HepG2 (cell line): ENCODE measurements at regions not wholly inside any gene's neighbourhood (a gene's known extent, or its start where the extent isn't known, plus 50 kb on each side); places are given as distances from the start of the nearest gene placed in this dataset.

Experiments
- ATAC-seq: fragments of 200-7000 bp; cut with Tn5 transposase; 3 replicates; pipeline ENCODE4 v1.9.1; 2020; ENCODE audit warnings: mild to moderate bottlenecking, moderate library complexity
- BruUV-seq: library from RNA; stranded (reverse); fragments of 400-500 nt; replicated peaks from 2 replicates; lab custom pipeline; 2021; lab: Mats Ljungman, UMichigan
- CTCF ChIA-PET: fragments of 300-600 bp; formaldehyde crosslinking; extraction: SDS; loops from one replicate; lab custom pipeline; 2021; ENCODE audit warnings: low total read pairs, inconsistent platforms, low intra/inter-chr PET ratio; lab: Yijun Ruan, JAX
- POLR2A ChIA-PET: fragments of 350-600 bp; sonication (Branson Sonifier 250); formaldehyde crosslinking; loops from one replicate; lab custom pipeline; 2020; ENCODE audit warnings: antibody characterized with exemption, inconsistent platforms; lab: Yijun Ruan, JAX
- DNase-seq: peaks from one replicate; pipeline ENCODE4 v3.0.0-alpha.2; 2015; ENCODE audit warnings: low spot score
- FAIRE-seq: peaks from 3 replicates; lab custom pipeline; 2011; peaks lifted over from hg19 to GRCh38; lab: Jason Lieb, UNC
- H2AFZ ChIP-seq: one replicate; pipeline ENCODE4 v1.6.1; 2011; ENCODE audit warnings: low read length, inconsistent platforms
- H3K27ac ChIP-seq: fragments of 300-600 bp; 3 replicates; pipeline ENCODE4 v1.8.0; 2011; ENCODE audit warnings: mixed run types, mild to moderate bottlenecking, mixed read lengths, low read length, inconsistent platforms; ENCODE audit not compliant: insufficient read depth; ENCODE audit errors: extremely low read length
- H3K27me3 ChIP-seq, 2 experiments: fragments of 200-600 bp in 1 of 2; 2 replicates in 1 of 2; 3 replicates in 1 of 2; pipeline versions ENCODE4 v1.6.0 to v1.8.0; 2011; ENCODE audit warnings: low read length in 2 of 2, mild to moderate bottlenecking in 2 of 2, moderate library complexity in 2 of 2, inconsistent platforms in 1 of 2; ENCODE audit not compliant: insufficient read depth in 2 of 2, control insufficient read depth in 1 of 2
- H3K36me3 ChIP-seq, 2 experiments: fragments of 200-600 bp in 1 of 2; replicated peaks in 1 of 2; 2 replicates in 1 of 2; 3 replicates in 1 of 2; pipeline versions ENCODE4 v1.5.1 to v1.8.0; 2011; ENCODE audit warnings: low read length in 2 of 2, inconsistent platforms in 1 of 2; ENCODE audit not compliant: insufficient read depth in 2 of 2, control insufficient read depth in 1 of 2
- H3K4me1 ChIP-seq: 2 replicates; pipeline ENCODE4 v1.5.1; 2012; ENCODE audit warnings: low read length, inconsistent platforms; ENCODE audit not compliant: insufficient read depth
- H3K4me2 ChIP-seq: 2 replicates; pipeline ENCODE4 v1.6.0; 2011; ENCODE audit warnings: low read depth, low read length, inconsistent platforms
- H3K4me3 ChIP-seq, 3 experiments: fragments of 200-600 bp in 1 of 3; sonication (generic), shearing (Covaris generic) in 1 of 3; replicated peaks in 1 of 3; 2 replicates each; pipeline ENCODE4 v1.5.1; 2011 to 2016; ENCODE audit warnings: low read length in 3 of 3, inconsistent platforms in 2 of 3, low read depth in 2 of 3, mild to moderate bottlenecking in 2 of 3, control low read depth in 1 of 3, mixed read lengths in 1 of 3; ENCODE audit not compliant: insufficient read depth in 1 of 3
- H3K79me2 ChIP-seq: one replicate; pipeline ENCODE4 v1.6.1; 2011; ENCODE audit warnings: low read length, inconsistent platforms; ENCODE audit not compliant: insufficient read depth
- H3K9ac ChIP-seq: 2 replicates; pipeline ENCODE4 v1.6.0; 2011; ENCODE audit warnings: mild to moderate bottlenecking, low read depth, low read length, inconsistent platforms; ENCODE audit not compliant: insufficient read depth
- H3K9me3 ChIP-seq: 2 replicates; pipeline ENCODE4 v1.5.1; 2012; ENCODE audit warnings: mild to moderate bottlenecking, low read length
- H4K20me1 ChIP-seq: 2 replicates; pipeline ENCODE4 v1.6.0; 2011; ENCODE audit warnings: inconsistent platforms, mild to moderate bottlenecking, low read length, moderate library complexity; ENCODE audit not compliant: insufficient read depth
- BRCA1 ChIP-seq: sonication (generic); formaldehyde crosslinking; IDR thresholded peaks from 2 replicates; pipeline ENCODE4 v1.4.0; 2020; ENCODE audit warnings: missing genetic modification reagents
- EHMT2 ChIP-seq: fragments of 200-600 bp; sonication (generic); IDR thresholded peaks from 2 replicates; pipeline ENCODE4 v1.7.0; 2017; ENCODE audit warnings: antibody characterized with exemption, low read depth, low read length, borderline replicate concordance
- KMT2A ChIP-seq: sonication (generic); formaldehyde crosslinking; IDR thresholded peaks from 2 replicates; pipeline ENCODE4 v1.4.0; 2020; ENCODE audit warnings: missing genetic modification reagents
- NCOA1 ChIP-seq: sonication (generic); formaldehyde crosslinking; IDR thresholded peaks from 2 replicates; pipeline ENCODE4 v1.9.0; 2021; ENCODE audit warnings: missing genetic modification reagents
- SKI ChIP-seq: fragments of 450-650 bp; IDR thresholded peaks from one replicate; pipeline ENCODE4 v1.6.1; 2018; ENCODE audit warnings: mild to moderate bottlenecking; ENCODE audit not compliant: partially characterized antibody
- ZNF225 ChIP-seq: sonication (generic); formaldehyde crosslinking; IDR thresholded peaks from 2 replicates; pipeline ENCODE4 v1.4.0; 2020; ENCODE audit warnings: mild to moderate bottlenecking, missing genetic modification reagents
- ZNF407 ChIP-seq: sonication (generic); formaldehyde crosslinking; IDR thresholded peaks from one replicate; pipeline ENCODE4 v1.5.1; 2020; ENCODE audit warnings: mild to moderate bottlenecking, missing genetic modification reagents; ENCODE audit errors: not compliant biosample characterization
- ZNF460 ChIP-seq: sonication (generic); formaldehyde crosslinking; IDR thresholded peaks from 2 replicates; pipeline ENCODE4 v1.5.1; 2020; ENCODE audit warnings: missing genetic modification reagents, mild to moderate bottlenecking, borderline replicate concordance
- WGBS: methylation state at CpG from one replicate; pipeline ENCODE4 v1.1.6; 2017; ENCODE audit warnings: low lambda C conversion rate; 5-methylcytosine and 5-hydroxymethylcytosine counted together
- in situ Hi-C: cut with HindIII; loops from 2 replicates; pipeline ENCODE4 v1.10.0; 2017; ENCODE audit warnings: low pct_unique_long_range_greater_than_20kb; ENCODE audit not compliant: extremely low pct_ligation_motif_present
- intact Hi-C: fragments of 100-400 bp; cut with micrococcal nuclease; formaldehyde crosslinking; loops from one replicate; pipeline ENCODE4 v1.10.0; 2022; ENCODE audit not compliant: unreplicated experiment
- TF ChIP-seq, protein P1 (sequence below): sonication (generic); formaldehyde crosslinking; IDR thresholded peaks from 2 replicates; pipeline ENCODE4 v1.9.0; 2021; ENCODE audit warnings: mild to moderate bottlenecking, missing genetic modification reagents
- TF ChIP-seq, protein P2 (sequence below): sonication (generic); formaldehyde crosslinking; IDR thresholded peaks from 2 replicates; pipeline ENCODE4 v1.8.0; 2022; ENCODE audit warnings: mild to moderate bottlenecking, missing genetic modification reagents, moderate library complexity

DNA sequence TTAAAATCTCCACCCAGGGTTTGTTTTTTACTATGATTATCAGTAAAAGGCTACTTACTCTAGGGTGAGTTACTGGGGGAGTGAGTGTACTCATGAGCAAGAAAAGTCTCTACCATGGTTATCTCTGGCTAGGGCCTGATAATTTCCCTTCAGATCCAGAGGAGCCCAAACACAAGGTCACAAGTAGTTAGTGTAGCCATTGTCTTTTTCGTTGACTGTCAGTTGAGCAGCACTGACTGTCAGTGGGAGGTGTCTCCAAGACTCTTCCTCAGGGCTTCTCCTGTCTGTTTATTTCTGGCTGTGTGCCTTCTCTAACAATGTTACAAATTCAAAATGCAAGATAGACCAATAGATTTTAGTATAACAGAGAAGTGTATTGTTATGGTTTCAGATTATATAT lies 181.2 kb upstream of the MIS18BP1 start:
- ChIA-PET CTCF (no interaction called here), POLR2A (no interaction called here)
- Histone ChIP-seq H3K4me3 (no peak overlapping the region), H3K9ac (no peak overlapping the region), H4K20me1 (no peaks in the 10 kb centered on the region), H3K27me3 (no peaks in the 10 kb centered on the region; a peak in 1 of 5 replicates), H3K79me2 (no peaks in the 10 kb centered on the region), H2AFZ (no peak overlapping the region), H3K4me2 (no peak overlapping the region), H3K36me3 (no peaks in the 10 kb centered on the region), H3K27ac (no peak overlapping the region), H3K9me3 (no peaks in the 10 kb centered on the region), H3K4me1 (no peaks in the 10 kb centered on the region)
- in situ Hi-C loops: no loop called here
- ATAC-seq (no peak), FAIRE-seq (no peak), DNase-seq (no peak)
- intact Hi-C loops: no loop called here
- no TSS peak for BruUV-seq
- 0% methylated on average over 1 of the region's 1 CpG for WGBS
- TF ChIP-seq BRCA1 (no peak), KMT2A (CRISPR knock-in tag) (no peak), ZNF407 (no peak), ZNF225 (CRISPR knock-in tag) (no peak), ZNF460 (CRISPR knock-in tag) (no peak), SKI (no peak), EHMT2 (no peak), NCOA1 (CRISPR knock-in tag) (no peak)
- TF ChIP-seq, protein P1, sequence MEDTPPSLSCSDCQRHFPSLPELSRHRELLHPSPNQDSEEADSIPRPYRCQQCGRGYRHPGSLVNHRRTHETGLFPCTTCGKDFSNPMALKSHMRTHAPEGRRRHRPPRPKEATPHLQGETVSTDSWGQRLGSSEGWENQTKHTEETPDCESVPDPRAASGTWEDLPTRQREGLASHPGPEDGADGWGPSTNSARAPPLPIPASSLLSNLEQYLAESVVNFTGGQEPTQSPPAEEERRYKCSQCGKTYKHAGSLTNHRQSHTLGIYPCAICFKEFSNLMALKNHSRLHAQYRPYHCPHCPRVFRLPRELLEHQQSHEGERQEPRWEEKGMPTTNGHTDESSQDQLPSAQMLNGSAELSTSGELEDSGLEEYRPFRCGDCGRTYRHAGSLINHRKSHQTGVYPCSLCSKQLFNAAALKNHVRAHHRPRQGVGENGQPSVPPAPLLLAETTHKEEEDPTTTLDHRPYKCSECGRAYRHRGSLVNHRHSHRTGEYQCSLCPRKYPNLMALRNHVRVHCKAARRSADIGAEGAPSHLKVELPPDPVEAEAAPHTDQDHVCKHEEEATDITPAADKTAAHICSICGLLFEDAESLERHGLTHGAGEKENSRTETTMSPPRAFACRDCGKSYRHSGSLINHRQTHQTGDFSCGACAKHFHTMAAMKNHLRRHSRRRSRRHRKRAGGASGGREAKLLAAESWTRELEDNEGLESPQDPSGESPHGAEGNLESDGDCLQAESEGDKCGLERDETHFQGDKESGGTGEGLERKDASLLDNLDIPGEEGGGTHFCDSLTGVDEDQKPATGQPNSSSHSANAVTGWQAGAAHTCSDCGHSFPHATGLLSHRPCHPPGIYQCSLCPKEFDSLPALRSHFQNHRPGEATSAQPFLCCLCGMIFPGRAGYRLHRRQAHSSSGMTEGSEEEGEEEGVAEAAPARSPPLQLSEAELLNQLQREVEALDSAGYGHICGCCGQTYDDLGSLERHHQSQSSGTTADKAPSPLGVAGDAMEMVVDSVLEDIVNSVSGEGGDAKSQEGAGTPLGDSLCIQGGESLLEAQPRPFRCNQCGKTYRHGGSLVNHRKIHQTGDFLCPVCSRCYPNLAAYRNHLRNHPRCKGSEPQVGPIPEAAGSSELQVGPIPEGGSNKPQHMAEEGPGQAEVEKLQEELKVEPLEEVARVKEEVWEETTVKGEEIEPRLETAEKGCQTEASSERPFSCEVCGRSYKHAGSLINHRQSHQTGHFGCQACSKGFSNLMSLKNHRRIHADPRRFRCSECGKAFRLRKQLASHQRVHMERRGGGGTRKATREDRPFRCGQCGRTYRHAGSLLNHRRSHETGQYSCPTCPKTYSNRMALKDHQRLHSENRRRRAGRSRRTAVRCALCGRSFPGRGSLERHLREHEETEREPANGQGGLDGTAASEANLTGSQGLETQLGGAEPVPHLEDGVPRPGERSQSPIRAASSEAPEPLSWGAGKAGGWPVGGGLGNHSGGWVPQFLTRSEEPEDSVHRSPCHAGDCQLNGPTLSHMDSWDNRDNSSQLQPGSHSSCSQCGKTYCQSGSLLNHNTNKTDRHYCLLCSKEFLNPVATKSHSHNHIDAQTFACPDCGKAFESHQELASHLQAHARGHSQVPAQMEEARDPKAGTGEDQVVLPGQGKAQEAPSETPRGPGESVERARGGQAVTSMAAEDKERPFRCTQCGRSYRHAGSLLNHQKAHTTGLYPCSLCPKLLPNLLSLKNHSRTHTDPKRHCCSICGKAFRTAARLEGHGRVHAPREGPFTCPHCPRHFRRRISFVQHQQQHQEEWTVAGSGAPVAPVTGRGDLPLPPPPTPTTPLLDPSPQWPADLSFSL (CRISPR knock-in tag): no peak
- TF ChIP-seq, protein P2, sequence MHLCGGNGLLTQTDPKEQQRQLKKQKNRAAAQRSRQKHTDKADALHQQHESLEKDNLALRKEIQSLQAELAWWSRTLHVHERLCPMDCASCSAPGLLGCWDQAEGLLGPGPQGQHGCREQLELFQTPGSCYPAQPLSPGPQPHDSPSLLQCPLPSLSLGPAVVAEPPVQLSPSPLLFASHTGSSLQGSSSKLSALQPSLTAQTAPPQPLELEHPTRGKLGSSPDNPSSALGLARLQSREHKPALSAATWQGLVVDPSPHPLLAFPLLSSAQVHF (CRISPR knock-in tag): no peak
